Stimulated activated memory B cell treated with anti-CD40 and anti-IgM and Interleukin-4, amounts not matched to agents 10 μg/mL and 1 μg/mL and 100 μg/mL, for 72 hours (primary cell): ENCODE measurements at regions not wholly inside any gene's neighbourhood (a gene's known extent, or its start where the extent isn't known, plus 50 kb on each side); places are given as distances from the start of the nearest gene placed in this dataset.
A peak's percentile ranks its signal among the peaks of the same experiment; 100 is the strongest.
"Not testable (repeated sequence)": the region's sequence is repeated elsewhere in the genome, so short reads cannot be mapped to it uniquely, and the experiment has no call there.

ENCODE experiments used
- ATAC-seq: fragments of 150-1000 bp; cut with Tn5 transposase; 2 replicates; pipeline ENCODE4 v1.10.0; 2021
- H3K27ac Mint-ChIP-seq: one replicate; pipeline ENCODE4 v1.8.0; 2022; ENCODE audit warnings: mild to moderate bottlenecking, mixed read lengths
- H3K27me3 Mint-ChIP-seq: one replicate; pipeline ENCODE4 v1.8.0; 2022; ENCODE audit warnings: mixed read lengths
- H3K36me3 Mint-ChIP-seq: one replicate; pipeline ENCODE4 v1.8.0; 2022; ENCODE audit warnings: mixed read lengths
- H3K4me1 Mint-ChIP-seq: one replicate; pipeline ENCODE4 v1.8.0; 2022; ENCODE audit warnings: mixed read lengths
- H3K4me3 Mint-ChIP-seq: one replicate; pipeline ENCODE4 v1.8.0; 2022; ENCODE audit warnings: mild to moderate bottlenecking, moderate library complexity, mixed read lengths
- H3K9me3 Mint-ChIP-seq: one replicate; pipeline ENCODE4 v1.8.0; 2022; ENCODE audit warnings: mixed read lengths

GRCh38 chr18:64405161-64405560, 256.3 kb upstream of the LINC00305 start:
- Mint-ChIP-seq H3K4me3 (no peak overlapping the region), H3K4me1 (peaks cover 11% of the 10 kb centered on the region), H3K9me3 (no peaks in the 10 kb centered on the region), H3K27ac (no peak overlapping the region), H3K36me3 (no peaks in the 10 kb centered on the region), H3K27me3 (no peaks in the 10 kb centered on the region)
- ATAC-seq = no peak

GRCh38 chr18:64403784-64404503, 255.1 kb upstream of the LINC00305 start:
- no peaks in the 10 kb centered on the region for H3K9me3 Mint-ChIP-seq
- H3K27me3 Mint-ChIP-seq = no peaks in the 10 kb centered on the region
- peak; percentile 85 for ATAC-seq
- H3K36me3 Mint-ChIP-seq = no peaks in the 10 kb centered on the region
- H3K27ac Mint-ChIP-seq = no peak overlapping the region
- H3K4me1 Mint-ChIP-seq = peaks cover 11% of the 10 kb centered on the region
- no peak overlapping the region for H3K4me3 Mint-ChIP-seq

GRCh38 chr18:64402636-64403035, 253.7 kb upstream of the LINC00305 start:
- Mint-ChIP-seq H3K4me3 (no peak overlapping the region), H3K36me3 (no peaks in the 10 kb centered on the region)
- no peak for ATAC-seq

GRCh38 chr18:64401268-64402060, 252.6 kb upstream of the LINC00305 start:
- H3K36me3 Mint-ChIP-seq = no peaks in the 10 kb centered on the region
- no peaks in the 10 kb centered on the region for H3K27me3 Mint-ChIP-seq
- H3K4me3 Mint-ChIP-seq = no peak overlapping the region
- no peak for ATAC-seq
- H3K27ac Mint-ChIP-seq = no peak overlapping the region
- H3K9me3 Mint-ChIP-seq = peaks cover 4% of the 10 kb centered on the region
- peaks cover 16% of the 10 kb centered on the region for H3K4me1 Mint-ChIP-seq

More at GRCh38 chr18:64402636-64403035, 253.7 kb upstream of the LINC00305 start:
- no peaks in the 10 kb centered on the region for H3K27me3 Mint-ChIP-seq
- no peaks in the 10 kb centered on the region for H3K9me3 Mint-ChIP-seq
- H3K4me1 Mint-ChIP-seq = peaks cover 16% of the 10 kb centered on the region
- no peak overlapping the region for H3K27ac Mint-ChIP-seq

- no peak for ATAC-seq
- peaks cover 15% of the 10 kb centered on the region for H3K4me1 Mint-ChIP-seq
- no peaks in the 10 kb centered on the region for H3K27me3 Mint-ChIP-seq
- H3K9me3 Mint-ChIP-seq = peaks cover 5% of the 10 kb centered on the region
- no peaks in the 10 kb centered on the region for H3K36me3 Mint-ChIP-seq
- no peak overlapping the region for H3K4me3 Mint-ChIP-seq
- H3K27ac Mint-ChIP-seq = no peak overlapping the region
Observed at GRCh38 chr18:64399566-64399965, 250.7 kb upstream of the LINC00305 start.

GRCh38 chr18:64398320-64398719, 249.4 kb upstream of the LINC00305 start:
- peaks cover 6% of the 10 kb centered on the region for H3K4me1 Mint-ChIP-seq
- H3K9me3 Mint-ChIP-seq = peaks cover 5% of the 10 kb centered on the region
- peak; percentile 47 for ATAC-seq
- H3K4me3 Mint-ChIP-seq = no peak overlapping the region
- no peaks in the 10 kb centered on the region for H3K36me3 Mint-ChIP-seq
- H3K27me3 Mint-ChIP-seq = no peaks in the 10 kb centered on the region
- H3K27ac Mint-ChIP-seq = no peak overlapping the region

- no peak for ATAC-seq
- Mint-ChIP-seq H3K36me3 (no peaks in the 10 kb centered on the region), H3K27me3 (no peaks in the 10 kb centered on the region), H3K4me1 (no peaks in the 10 kb centered on the region), H3K4me3 (no peak overlapping the region), H3K9me3 (peaks cover 5% of the 10 kb centered on the region), H3K27ac (no peak overlapping the region)
Observed at GRCh38 chr18:64392202-64392601, 243.3 kb upstream of the LINC00305 start.

GRCh38 chr18:64384101-64384500, 235.2 kb upstream of the LINC00305 start:
- Mint-ChIP-seq H3K4me3 (no peak overlapping the region), H3K4me1 (peaks cover 25% of the 10 kb centered on the region), H3K9me3 (no peaks in the 10 kb centered on the region), H3K36me3 (no peaks in the 10 kb centered on the region), H3K27me3 (no peaks in the 10 kb centered on the region), H3K27ac (no peak overlapping the region)
- ATAC-seq = no peak

GRCh38 chr18:64380117-64380516, 231.2 kb upstream of the LINC00305 start:
- H3K4me3 Mint-ChIP-seq = no peak overlapping the region
- peaks cover 4% of the 10 kb centered on the region for H3K9me3 Mint-ChIP-seq
- peak; percentile 86 for ATAC-seq
- H3K27me3 Mint-ChIP-seq = no peaks in the 10 kb centered on the region
- H3K27ac Mint-ChIP-seq = peak overlapping the region; percentile 77
- no peaks in the 10 kb centered on the region for H3K36me3 Mint-ChIP-seq
- peaks cover 31% of the 10 kb centered on the region for H3K4me1 Mint-ChIP-seq

- H3K4me3 Mint-ChIP-seq = no peak overlapping the region
Observed at GRCh38 chr18:64379662-64380061, 230.8 kb upstream of the LINC00305 start.

GRCh38 chr18:64377446-64377845, 228.6 kb upstream of the LINC00305 start:
- peaks cover 31% of the 10 kb centered on the region for H3K4me1 Mint-ChIP-seq
- H3K36me3 Mint-ChIP-seq = no peaks in the 10 kb centered on the region
- ATAC-seq = no peak
- H3K4me3 Mint-ChIP-seq = no peak overlapping the region
- H3K27me3 Mint-ChIP-seq = no peaks in the 10 kb centered on the region
- no peak overlapping the region for H3K27ac Mint-ChIP-seq
- peaks cover 4% of the 10 kb centered on the region for H3K9me3 Mint-ChIP-seq

More at GRCh38 chr18:64379662-64380061, 230.8 kb upstream of the LINC00305 start:
- H3K9me3 Mint-ChIP-seq = peaks cover 4% of the 10 kb centered on the region
- peak overlapping the region; percentile 77 for H3K27ac Mint-ChIP-seq
- H3K27me3 Mint-ChIP-seq = no peaks in the 10 kb centered on the region
- H3K36me3 Mint-ChIP-seq = no peaks in the 10 kb centered on the region
- peak; percentile 16 for ATAC-seq
- H3K4me1 Mint-ChIP-seq = peaks cover 31% of the 10 kb centered on the region

GRCh38 chr18:64372850-64373249, 224.0 kb upstream of the LINC00305 start:
- peaks cover 2% of the 10 kb centered on the region for H3K9me3 Mint-ChIP-seq
- H3K27me3 Mint-ChIP-seq = no peaks in the 10 kb centered on the region
- H3K27ac Mint-ChIP-seq = no peak overlapping the region
- H3K4me3 Mint-ChIP-seq = no peak overlapping the region
- no peaks in the 10 kb centered on the region for H3K36me3 Mint-ChIP-seq
- no peaks in the 10 kb centered on the region for H3K4me1 Mint-ChIP-seq
- no peak for ATAC-seq

GRCh38 chr18:64369830-64370440, 221.0 kb upstream of the LINC00305 start:
- not testable (repeated sequence) for H3K27me3 Mint-ChIP-seq, H3K4me1 Mint-ChIP-seq, H3K4me3 Mint-ChIP-seq, ATAC-seq, H3K36me3 Mint-ChIP-seq, H3K9me3 Mint-ChIP-seq, H3K27ac Mint-ChIP-seq

GRCh38 chr18:64365106-64365505, 216.2 kb upstream of the LINC00305 start:
- Mint-ChIP-seq H3K4me1 (no peaks in the 10 kb centered on the region), H3K4me3 (no peak overlapping the region), H3K36me3 (peaks cover 6% of the 10 kb centered on the region), H3K27ac (no peak overlapping the region), H3K27me3 (peaks cover under 1% of the 10 kb centered on the region), H3K9me3 (peaks cover 15% of the 10 kb centered on the region)
- ATAC-seq = peak; percentile 45

GRCh38 chr18:64337673-64338072, 188.8 kb upstream of the LINC00305 start:
- no peak for ATAC-seq
- no peak overlapping the region for H3K4me3 Mint-ChIP-seq
- H3K27ac Mint-ChIP-seq = no peak overlapping the region
- H3K9me3 Mint-ChIP-seq = no peaks in the 10 kb centered on the region
- H3K36me3 Mint-ChIP-seq = no peaks in the 10 kb centered on the region
- no peaks in the 10 kb centered on the region for H3K27me3 Mint-ChIP-seq
- H3K4me1 Mint-ChIP-seq = peaks cover 6% of the 10 kb centered on the region
